DMS53 (cell line): ENCODE measurements at regions not wholly inside any gene's neighbourhood (a gene's known extent, or its start where the extent isn't known, plus 50 kb on each side); places are given as distances from the start of the nearest gene placed in this dataset.

Source experiments
- DNase-seq: peaks from one replicate; lab custom pipeline; 2025; lab: John Stamatoyannopoulos, UW

DNA sequence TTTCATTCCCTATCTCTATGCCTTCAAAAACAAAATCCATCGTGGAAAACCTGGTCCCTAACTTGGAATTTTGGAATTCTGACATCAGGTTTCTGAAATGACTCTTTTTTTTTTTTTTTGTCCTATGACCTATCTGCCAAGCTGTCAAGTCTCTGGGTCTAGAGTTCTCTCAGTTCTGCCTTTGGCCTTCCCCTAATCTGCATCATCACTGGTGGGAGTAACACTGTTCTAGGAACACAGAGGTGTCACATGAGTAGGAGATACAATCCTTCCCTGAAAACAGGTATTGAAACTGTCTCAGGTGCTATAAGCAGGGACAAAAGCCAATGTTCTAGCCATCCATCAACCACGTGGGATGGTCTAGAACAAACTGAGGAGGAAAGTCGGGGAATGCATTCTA, 142.0 kb upstream of the ATP1B1 start:
- DNase-seq, result no peak

DNA sequence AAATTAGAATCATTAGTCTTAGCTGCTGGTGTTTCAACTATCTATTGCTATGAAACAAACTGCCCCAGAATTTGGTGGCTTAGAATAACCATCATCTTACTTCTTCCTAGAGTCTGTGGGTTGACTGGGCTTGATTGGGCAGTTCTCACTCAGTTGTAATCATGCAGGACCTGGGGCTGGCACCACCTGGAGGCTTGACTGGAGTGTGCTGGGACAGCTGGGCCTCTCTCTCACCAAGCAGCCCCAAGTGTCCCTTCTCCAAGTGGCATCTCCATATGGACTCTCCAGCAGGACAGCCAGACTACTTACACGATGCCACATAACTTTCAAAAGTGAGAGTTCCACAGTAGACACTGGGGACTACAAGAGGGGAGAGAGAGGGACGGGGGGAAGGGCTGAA, 140.3 kb upstream of the ATP1B1 start:
- peak; percentile 52 for DNase-seq

DNA sequence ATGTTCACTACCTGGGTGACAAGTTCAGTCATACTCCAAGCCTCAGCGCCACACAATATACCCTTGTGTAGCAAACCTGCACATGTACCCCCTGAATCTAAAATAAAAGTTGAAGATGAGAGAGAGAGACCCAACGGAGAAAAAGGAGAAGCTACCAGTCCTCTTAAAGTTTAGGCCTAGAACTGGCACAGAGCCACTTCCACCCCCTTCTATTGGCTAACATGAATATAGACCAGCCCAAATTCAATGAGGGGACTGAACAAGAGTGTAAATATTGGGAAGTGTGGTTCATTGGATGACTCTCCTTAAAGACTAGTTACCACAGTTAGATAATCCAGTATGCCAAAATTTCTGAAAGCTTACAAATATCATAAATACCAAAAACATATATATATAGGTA, 139.9 kb upstream of the ATP1B1 start:
- DNase-seq, result no peak

DNA sequence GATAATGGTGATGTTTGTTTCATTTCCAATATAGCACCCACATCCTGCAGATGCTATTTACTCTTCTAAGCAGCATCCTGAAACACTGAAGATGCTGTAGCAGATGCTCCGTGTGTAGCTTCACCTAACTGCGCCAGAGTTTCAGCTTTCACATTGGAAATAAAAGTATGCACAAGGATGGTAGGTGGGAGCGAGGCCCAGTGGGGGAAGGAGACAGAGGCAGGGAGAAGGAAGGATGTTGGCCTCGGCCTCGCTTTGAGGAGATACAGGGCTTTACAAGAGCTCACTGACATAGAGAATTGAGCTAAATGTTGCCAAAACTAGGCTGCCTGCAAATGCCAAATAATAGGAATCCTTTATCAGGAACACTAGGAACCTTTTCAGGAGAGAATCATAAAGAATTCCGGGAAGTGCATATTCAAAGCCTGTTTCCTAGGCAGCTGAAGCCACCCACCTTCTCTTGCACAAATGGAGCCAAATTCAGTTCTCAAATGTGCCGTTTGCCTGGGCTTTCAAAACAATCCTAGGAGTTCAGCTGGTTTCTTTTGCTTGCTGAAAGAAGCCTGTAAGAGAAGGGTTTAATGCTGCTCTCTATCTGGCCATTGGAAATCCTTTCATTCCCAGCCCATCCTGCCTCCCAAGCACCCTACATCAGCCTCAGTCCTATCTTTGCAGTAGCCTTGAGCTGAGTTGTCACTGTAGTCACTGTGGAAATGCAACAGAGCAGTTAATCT, 135.4 kb upstream of the ATP1B1 start:
- no peak for DNase-seq

DNA sequence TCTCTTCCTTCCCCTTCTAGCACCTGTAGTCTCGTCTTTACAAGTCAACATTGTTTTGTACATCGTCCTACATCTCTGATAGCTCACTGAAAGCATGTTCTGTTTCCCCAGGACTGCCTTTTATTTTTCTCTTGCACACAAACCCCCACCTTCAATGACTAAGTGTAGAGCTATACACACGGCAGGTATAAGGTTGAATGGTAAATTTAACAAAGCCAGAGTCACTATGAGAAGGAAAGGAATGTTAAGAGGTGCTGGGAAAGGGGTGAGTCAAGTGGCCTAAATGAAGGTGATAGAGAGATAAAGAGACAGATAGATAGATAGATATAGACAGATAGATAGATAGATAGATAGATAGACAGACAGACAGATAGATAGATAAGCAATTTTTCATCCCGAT, 134.3 kb upstream of the ATP1B1 start:
- DNase-seq, result peak; percentile 61

DNA sequence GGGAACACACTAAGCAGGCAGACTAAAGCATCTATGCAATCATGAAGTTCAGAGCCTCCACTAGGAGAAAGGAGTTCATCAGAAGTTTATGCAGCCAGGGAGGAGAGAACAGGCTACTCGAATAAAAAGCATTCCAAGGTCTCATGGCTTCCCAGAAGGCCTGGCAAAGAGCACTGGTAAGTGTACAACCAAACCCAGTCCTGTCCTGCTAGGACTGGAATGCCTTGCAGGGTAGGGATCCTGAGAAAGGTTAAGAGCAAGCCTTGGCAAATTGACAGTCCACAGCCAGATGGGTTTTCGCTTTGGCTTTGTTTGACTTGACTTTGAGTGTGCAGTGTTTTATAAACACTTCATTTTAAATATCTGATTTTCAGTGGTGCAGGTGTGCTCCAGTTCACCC, 133.6 kb upstream of the ATP1B1 start:
- DNase-seq, result peak; percentile 85

DNA sequence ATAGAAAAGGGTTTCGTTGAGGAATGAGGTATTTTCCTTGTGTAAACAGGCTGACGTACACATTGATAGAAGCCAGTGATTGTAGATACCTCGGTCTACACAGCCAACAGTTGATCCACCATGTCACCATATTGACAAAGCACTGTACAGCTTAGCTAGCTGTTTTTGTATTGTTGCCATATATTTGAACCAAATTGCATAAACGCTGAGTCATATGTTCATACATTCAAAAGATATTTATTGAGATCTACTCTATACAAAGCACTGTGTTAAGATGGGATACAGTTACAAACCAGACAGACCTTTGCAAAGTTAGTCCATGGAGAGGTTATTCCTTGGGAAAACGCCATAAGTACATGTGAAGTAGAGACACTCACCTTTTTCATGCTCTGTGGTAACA, 132.4 kb upstream of the ATP1B1 start:
- DNase-seq, result peak; percentile 28

DNA sequence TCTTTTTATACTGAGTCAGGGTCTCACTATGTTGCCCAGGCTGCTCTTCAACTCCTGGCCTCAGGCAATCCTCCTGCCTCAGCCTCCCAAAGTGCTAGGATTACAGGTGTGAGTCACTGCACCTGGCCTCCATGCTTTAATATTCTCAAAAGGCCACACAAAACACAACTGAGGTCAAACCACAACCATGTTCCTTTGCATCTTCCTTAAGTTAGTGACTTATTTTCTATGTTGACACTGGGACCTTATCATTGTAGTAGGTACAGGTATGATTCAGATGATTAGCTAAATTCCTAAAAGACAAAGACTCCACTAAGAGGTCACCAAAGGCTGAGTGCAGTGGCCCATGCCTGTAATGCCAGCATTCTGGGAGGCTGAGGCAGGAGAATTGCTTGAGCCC, 131.9 kb upstream of the ATP1B1 start:
- DNase-seq, result no peak

DNA sequence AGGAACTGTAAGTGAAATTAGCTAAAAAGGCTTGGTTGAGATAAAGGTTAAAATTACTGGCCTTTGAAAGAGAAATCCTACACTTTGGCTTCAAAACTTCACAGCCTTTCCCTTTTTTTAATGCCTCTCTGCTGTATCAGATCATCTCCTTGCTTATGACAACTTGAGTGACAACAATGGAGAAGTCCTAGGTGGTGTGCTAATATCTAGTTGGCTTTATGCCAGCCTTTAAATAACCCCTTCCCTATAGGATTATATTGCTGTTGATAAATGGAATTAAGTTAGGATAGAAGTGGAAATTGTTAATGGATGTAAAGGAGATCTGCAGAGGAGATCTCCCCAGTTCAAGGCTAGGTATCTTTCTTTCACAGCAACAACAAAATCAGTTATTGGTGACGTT, 130.2 kb upstream of the ATP1B1 start:
- peak; percentile 31 for DNase-seq

DNA sequence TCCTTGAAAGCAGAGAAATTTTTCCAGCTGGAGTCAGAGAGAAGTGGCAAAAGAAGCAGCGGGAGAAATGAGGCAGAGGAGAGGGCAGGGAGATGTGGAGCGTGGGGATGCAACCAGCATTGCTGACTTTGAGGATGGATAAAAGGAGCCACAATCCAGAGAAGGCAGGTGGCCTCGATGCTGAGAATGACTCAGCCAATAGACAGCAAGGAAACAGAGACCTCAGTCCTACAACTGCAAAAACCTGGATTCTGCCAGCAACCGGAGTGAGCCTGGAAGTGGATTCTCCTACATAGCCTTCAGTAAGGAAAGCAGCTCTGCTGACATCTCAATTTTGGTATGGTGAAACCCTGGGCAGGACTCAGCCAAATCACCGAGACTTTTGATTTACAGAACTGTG, 128.9 kb upstream of the ATP1B1 start:
- DNase-seq, result peak; percentile 65

DNA sequence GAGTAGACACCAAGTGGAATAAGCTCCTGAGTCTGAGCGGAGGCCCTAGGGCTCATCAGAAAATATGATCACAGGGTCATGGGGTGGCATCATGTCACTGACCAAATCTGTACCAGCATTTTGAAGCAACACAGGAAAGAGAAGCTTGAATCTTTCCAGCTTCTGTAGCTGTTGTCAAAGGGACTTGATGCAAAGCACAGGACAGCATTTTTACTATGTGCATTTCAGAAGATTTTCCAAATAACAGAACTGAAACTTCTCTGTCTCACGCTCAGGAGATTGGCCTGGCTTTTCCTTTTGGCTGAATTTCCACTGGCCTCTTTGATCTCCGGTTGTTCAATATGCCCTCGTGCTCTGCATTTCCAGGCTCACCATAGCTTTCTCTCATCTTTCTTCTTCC, 127.2 kb upstream of the ATP1B1 start:
- DNase-seq, result no peak

DNA sequence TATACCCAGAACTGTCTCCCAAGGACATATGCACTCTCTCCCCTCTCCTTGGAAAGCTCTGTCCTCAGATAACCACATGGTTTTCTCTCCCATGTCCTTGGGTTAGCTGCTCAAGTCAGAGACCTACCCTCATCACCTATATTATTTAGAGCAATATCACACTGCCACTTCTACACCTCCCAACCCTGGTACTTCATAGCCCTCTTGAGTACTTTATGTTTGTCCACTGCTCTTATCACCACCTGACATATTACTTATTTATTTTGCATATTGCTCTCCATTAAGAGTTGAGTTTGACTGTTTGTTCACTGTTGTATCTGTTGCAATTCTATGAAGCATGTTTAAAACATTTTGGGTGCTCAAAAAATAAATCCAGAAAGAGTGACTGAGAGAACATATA, 126.3 kb upstream of the ATP1B1 start:
- peak; percentile 66 for DNase-seq

DNA sequence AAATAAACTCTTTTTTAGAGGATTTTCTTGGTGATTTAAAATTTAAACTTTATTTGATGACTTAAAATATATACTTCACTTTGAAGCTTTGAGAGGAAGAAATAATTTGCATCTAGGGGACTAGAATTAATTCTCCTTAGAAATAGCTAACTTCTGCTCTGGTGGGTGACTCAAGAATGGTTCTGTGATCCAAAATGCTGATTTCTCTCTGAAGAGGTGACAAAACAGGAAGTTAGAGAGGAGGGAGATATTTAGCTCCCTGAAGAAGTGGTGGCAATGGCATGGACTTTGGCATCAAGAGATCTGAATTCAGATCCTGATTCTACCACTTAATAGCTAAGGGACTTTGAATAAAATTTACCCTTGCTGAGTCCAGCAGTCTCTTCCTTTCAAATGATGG, 125.8 kb upstream of the ATP1B1 start:
- no peak for DNase-seq

DNA sequence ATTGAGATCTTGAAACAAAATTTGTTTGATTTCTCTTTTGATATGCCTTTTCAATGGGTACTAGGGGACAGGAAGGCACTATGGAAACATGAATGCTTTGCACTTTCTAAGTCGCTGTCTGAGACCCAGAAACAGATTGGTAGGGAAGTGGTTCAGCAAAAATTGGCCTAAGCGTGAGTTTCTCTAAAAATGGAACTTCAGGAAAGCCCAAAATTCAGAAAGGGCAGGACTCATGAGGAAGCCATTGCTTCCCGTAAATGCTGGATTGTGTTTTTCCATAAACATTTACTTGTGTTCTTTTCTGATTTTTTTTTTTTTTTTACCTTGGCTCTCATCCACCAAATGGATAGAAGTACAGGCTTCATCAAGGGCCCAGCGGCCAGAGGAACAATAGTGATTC, 123.7 kb upstream of the ATP1B1 start:
- DNase-seq, result no peak

DNA sequence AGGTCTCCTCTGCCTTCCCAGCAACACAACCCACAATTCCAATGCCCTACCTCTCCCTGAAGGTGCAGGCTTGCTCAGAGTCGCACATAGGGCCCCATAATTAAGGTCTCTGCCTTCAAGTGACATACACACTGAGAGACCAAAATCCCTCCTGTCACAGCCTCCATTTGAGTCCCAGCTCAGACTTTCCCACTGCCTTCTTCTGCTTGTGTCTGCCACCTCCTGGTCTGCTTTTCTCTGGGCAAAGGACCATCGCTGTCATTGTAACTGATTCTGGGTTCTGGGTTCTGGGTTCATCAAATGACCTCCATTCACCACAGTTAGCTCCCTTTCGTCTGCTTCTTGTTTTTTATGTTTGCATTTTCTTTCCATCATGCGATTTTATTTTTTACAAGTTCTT, 119.2 kb upstream of the ATP1B1 start:
- peak; percentile 17 for DNase-seq

DNA sequence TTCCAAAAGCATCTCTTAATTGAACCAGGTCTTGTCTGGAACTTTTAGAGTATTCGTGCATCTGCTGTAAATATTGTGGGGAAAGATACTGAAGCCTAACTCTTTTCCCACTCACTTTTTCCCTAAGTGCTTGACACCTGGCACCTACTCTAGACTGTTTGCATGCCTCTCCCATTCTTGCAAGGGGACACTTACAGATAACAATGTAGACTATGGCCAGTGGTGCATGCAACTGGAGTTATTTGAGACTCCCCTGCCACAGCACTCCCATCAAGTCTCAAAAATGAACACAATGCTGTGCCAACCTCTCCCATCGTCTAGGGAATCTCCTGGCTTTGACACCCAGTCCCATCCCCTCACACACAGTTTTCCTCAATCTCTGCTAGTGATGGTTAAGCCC, 118.6 kb upstream of the ATP1B1 start:
- DNase-seq, result peak; percentile 17

DNA sequence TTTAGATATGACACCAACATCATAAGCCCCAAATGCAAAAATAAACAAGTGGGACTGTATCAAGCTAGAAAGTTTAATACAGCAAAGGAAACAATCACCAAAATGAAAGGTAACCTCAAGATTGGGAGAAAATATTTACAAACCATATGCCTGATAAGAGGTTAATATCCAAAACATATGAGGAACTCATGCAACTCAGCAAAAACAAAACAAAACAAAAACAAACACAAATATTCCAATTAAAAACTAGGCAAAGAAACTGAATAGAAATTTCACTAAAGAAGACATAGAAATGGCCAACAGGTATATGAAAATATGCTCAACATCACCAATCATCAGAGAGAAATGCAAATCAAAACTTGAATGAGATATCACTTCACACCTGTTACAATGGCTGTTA, 116.5 kb upstream of the ATP1B1 start:
- no peak for DNase-seq

DNA sequence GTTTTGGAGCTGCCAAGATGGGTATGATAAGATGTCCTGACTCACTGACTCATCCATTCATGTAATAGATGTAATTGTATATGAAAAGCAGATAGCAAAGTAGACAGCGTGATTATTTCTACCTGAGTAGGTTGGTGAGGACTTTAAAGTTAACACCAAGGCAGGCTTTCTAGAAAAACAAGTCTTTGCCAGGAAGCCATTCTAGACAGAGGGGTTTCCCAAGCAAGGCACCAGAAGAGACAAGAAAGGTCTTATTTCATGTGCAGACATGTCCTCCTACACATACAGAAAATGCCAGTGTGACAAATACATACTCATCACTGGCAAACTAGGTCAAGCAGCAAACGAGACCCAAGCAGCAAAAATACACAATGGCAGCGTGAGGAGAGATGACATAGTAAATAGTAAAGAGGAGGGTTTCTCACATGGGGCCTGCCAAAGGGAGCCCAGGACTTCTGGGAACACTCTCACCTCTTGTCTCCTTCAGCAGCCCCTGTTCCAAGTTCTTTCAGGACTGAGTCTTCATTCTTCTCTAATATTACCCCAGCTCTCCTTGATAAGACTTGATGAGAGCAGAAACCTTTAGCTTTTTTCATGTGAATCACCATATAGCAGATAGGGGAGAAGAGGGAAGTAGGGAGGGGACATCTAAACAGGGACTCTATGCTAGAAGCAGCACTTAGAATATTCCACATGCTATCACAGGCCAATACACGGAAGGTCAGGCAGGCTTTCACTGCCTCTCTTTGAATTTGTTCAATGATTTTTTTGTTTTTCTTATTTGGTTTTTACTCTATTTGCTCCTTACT, 114.6 kb upstream of the ATP1B1 start:
- peak; percentile 62 for DNase-seq

DNA sequence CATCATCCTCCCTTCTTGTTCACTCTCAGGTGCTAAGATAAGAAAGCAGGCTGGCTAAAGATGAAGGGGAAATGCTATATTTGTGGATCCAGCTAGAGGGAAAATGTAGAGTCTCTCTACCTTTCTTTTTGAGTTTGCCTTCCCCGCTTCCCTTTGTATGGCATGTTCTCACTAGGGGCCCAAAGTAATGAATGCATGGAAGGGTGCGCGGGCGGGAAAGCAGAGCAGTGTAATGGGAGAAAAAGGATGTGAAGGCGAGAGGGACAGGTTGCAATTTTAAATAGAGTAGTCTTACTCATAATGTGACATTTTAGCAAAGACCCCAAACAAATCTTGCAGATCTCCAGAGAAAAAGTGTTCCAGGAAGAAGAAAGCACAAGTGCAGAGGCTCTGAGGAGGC, 105.1 kb upstream of the ATP1B1 start:
- no peak for DNase-seq

DNA sequence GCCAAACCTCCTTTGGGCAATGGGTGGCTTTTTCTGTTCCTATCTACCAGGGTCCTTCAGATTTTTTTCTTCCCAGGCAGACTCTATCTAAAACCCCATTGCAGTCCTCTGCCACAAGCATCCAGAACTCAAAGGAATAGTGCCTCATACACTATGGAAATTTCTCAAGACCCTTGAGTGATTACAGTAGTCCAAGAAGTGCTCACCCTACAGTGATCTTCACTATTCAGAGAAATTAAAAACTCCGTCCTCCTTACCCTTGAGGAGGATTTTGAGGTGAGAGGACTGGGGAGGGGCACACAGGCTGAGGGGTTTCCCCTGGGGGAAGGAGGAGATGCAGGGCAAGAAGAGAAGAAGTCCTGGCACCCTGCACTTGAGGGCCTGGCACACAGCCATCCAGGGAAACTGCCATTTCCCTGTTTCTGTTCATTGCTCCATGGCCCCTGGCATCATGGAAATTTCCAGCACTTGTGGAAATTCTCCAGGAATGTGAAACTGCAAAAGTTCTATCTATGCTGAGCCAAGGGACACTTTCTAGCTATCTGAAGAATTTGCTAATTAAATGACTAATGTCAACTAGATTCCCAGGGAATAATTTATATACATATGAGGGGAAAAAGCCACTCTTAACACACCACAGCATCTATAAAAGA, 102.5 kb upstream of the ATP1B1 start:
- no peak for DNase-seq

DNA sequence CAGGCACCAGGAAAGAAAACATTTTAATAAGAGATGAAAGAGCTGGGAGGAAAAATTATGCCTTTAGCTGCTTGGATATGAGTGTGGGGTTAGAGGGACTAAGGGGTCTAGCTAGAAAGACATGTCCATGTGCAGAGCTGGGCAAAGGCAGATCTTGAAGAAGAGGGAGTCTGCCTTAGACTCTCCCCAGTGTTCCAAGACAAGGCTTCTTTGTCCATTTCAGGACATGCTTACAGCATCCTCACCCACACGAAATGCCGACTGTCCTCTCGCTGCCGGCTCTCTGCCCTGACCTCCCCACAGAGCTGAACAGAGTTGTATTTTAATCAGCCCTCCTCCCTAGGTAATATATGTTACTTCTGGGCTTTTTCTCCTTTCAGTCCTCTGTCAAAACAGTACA, 100.7 kb upstream of the ATP1B1 start:
- no peak for DNase-seq

DNA sequence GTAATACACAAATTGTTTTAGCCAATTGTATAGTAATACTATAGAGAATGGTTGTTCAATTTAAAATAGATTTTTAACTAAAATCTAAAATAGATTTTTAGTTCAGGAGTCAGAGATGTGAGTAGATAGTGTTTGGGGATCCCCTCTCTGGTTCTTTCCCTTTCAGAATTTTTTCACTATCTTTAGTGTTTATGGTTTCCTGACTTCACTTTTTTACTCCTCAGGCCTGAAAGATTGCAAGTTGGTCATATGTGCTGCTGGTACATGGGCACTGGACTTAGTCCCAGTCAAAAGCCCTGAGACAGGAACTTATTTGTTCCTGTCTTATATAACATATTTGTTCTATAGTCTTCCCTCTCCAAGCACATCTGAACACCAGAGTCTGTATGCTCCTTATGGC, 96.8 kb upstream of the ATP1B1 start:
- DNase-seq, result no peak

DNA sequence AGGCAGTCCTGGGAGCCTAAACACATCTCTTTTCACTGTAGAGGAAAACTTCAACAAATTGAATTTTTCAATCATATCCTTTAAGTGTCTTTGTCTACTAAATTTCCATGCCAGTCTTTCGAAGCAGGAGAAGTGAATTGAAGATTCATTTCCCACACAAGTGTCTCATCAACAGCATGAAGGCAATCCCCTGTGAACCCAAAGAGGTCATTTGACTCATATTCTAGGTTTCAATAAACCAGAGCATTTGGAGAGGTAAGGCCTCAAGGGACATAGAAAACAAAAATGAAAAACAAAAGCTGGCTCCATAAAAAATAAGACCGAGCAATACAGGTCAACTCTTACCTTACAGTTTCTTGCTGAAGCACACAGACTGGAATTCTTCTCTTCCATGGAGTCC, 94.1 kb upstream of the ATP1B1 start:
- DNase-seq, result no peak
